Liver (tissue), 3 donors: ENCODE measurements at regions not wholly inside any gene's neighbourhood (a gene's known extent, or its start where the extent isn't known, plus 50 kb on each side); places are given as distances from the start of the nearest gene placed in this dataset.

Experiments
- ATF3 ChIP-seq: IDR thresholded peaks from 2 replicates; pipeline ENCODE4 v1.6.1; 2016; ENCODE audit warnings: antibody characterized with exemption
- CTCF ChIP-seq: fragments of 150-350 bp; IDR thresholded peaks from 2 replicates; pipeline ENCODE4 v1.5.1; 2017; ENCODE audit warnings: improper control_type of control experiment, low read depth, low read length; ENCODE audit not compliant: missing input control
- FOXA1 ChIP-seq: IDR thresholded peaks from 2 replicates; pipeline ENCODE4 v1.6.1; 2016; ENCODE audit warnings: antibody characterized with exemption
- GABPA ChIP-seq, 2 donors: IDR thresholded peaks in 1 of 2; conservative IDR thresholded peaks in 1 of 2; 2 replicates each; pipeline ENCODE4 v1.6.1; 2016; ENCODE audit warnings: antibody characterized with exemption in 2 of 2, mild to moderate bottlenecking in 1 of 2, moderate library complexity in 1 of 2
- HNF4A ChIP-seq, 2 donors: conservative IDR thresholded peaks; 2 replicates each; pipeline ENCODE4 v1.6.1; 2016; ENCODE audit warnings: antibody characterized with exemption in 2 of 2, mild to moderate bottlenecking in 2 of 2
- HNF4G ChIP-seq: IDR thresholded peaks from 2 replicates; pipeline ENCODE4 v1.6.1; 2016; ENCODE audit warnings: antibody characterized with exemption
- JUND ChIP-seq, 2 donors: IDR thresholded peaks; 2 replicates each; pipeline ENCODE4 v1.6.1; 2016; ENCODE audit warnings: antibody characterized with exemption in 2 of 2
- MAX ChIP-seq: IDR thresholded peaks from 2 replicates; pipeline ENCODE4 v1.6.1; 2016; ENCODE audit warnings: antibody characterized with exemption
- RAD21 ChIP-seq, 2 donors: IDR thresholded peaks; 2 replicates each; pipeline ENCODE4 v1.6.1; 2016; ENCODE audit warnings: antibody characterized with exemption in 2 of 2, mild to moderate bottlenecking in 2 of 2
- REST ChIP-seq: IDR thresholded peaks from 2 replicates; pipeline ENCODE4 v1.6.1; 2016; ENCODE audit warnings: antibody characterized with exemption, mild to moderate bottlenecking
- RXRA ChIP-seq, 2 donors: IDR thresholded peaks; 2 replicates each; pipeline ENCODE4 v1.6.1; 2017 to 2018; ENCODE audit warnings: antibody characterized with exemption in 2 of 2, mild to moderate bottlenecking in 1 of 2
- SP1 ChIP-seq: IDR thresholded peaks from 2 replicates; pipeline ENCODE4 v1.6.1; 2018; ENCODE audit warnings: antibody characterized with exemption, mild to moderate bottlenecking
- TAF1 ChIP-seq: conservative IDR thresholded peaks from 2 replicates; pipeline ENCODE4 v1.6.1; 2016; ENCODE audit warnings: antibody characterized with exemption, mild to moderate bottlenecking
- YY1 ChIP-seq: IDR thresholded peaks from 2 replicates; pipeline ENCODE4 v1.6.1; 2016; ENCODE audit warnings: antibody characterized with exemption, mild to moderate bottlenecking
- donor health status: healthy.
- donor health status: healthy.

- TF ChIP-seq YY1 (no peak), RAD21 (IDR thresholded peaks at IDR 0.05) (no peak), CTCF (no peak), SP1 (no peak), FOXA1 (no peak), REST (no peak), TAF1 (no peak), MAX (no peak), JUND (IDR thresholded peaks at IDR 0.05) (no peak), HNF4G (no peak), ATF3 (no peak), HNF4A (conservative IDR thresholded peaks at IDR 0.05) (no peak), GABPA (IDR thresholded peaks at IDR 0.05 in 1 of 2, conservative IDR thresholded peaks at IDR 0.05 in 1 of 2) (no peak), RXRA (IDR thresholded peaks at IDR 0.05) (no peak)
Observed at GRCh38 chr20:51198876-51199523, 176.1 kb upstream of the KCNG1 start.
